SU-DHL-6 (cell line): ENCODE measurements at regions not wholly inside any gene's neighbourhood (a gene's known extent, or its start where the extent isn't known, plus 50 kb on each side); places are given as distances from the start of the nearest gene placed in this dataset.

Experiments used
- H2AFZ ChIP-seq: fragments of 200-600 bp; sonication (generic); 2 replicates; pipeline ENCODE4 v1.6.1; 2014; ENCODE audit warnings: low read depth, mild to moderate bottlenecking, moderate library complexity, mixed read lengths, antibody characterized with exemption, low read length; ENCODE audit not compliant: severe bottlenecking
- H3F3A ChIP-seq: fragments of 200-600 bp; shearing (Covaris generic); 2 replicates; pipeline ENCODE4 v1.6.0; 2016; ENCODE audit warnings: antibody characterized with exemption, mild to moderate bottlenecking; ENCODE audit not compliant: insufficient read depth
- H3K27ac ChIP-seq: fragments of 200-600 bp; sonication (generic); 2 replicates; pipeline ENCODE4 v1.5.1; 2016; ENCODE audit warnings: low read depth, mild to moderate bottlenecking, low read length, moderate library complexity, mixed read lengths
- H3K27me3 ChIP-seq: fragments of 200-600 bp; sonication (generic), shearing (Covaris generic); 2 replicates; pipeline ENCODE4 v1.6.0; 2014; ENCODE audit warnings: mild to moderate bottlenecking, low read length
- H3K36me3 ChIP-seq: fragments of 200-600 bp; sonication (generic); 2 replicates; pipeline ENCODE4 v1.6.1; 2014; ENCODE audit warnings: mild to moderate bottlenecking, low read length, mixed read lengths
- H3K4me2 ChIP-seq: fragments of 300-600, 200-600 bp; shearing (Covaris generic), sonication (generic); 2 replicates; pipeline ENCODE4 v1.6.0; 2014; ENCODE audit warnings: low read length, low read depth, mild to moderate bottlenecking; ENCODE audit not compliant: poor library complexity, severe bottlenecking
- H3K4me3 ChIP-seq: fragments of 200-600 bp; sonication (generic); 2 replicates; pipeline ENCODE4 v1.5.1; 2014; ENCODE audit warnings: antibody characterized with exemption, low read length, mild to moderate bottlenecking, mixed read lengths; ENCODE audit not compliant: insufficient read depth, poor library complexity, severe bottlenecking
- H3K79me2 ChIP-seq: fragments of 200-600 bp; sonication (generic); 2 replicates; pipeline ENCODE4 v1.6.1; 2014; ENCODE audit warnings: mild to moderate bottlenecking, low read length, moderate library complexity; ENCODE audit not compliant: insufficient read depth
- H3K9ac ChIP-seq: fragments of 200-600 bp; sonication (generic); 2 replicates; pipeline ENCODE4 v1.7.0; 2014; ENCODE audit warnings: mild to moderate bottlenecking, low read length
- H3K9me2 ChIP-seq: fragments of 200-600 bp; sonication (generic); replicated peaks from 2 replicates; pipeline ENCODE4 v1.6.1; 2014; ENCODE audit warnings: low read length; ENCODE audit not compliant: insufficient read depth
- H3K9me3 ChIP-seq: fragments of 200-600 bp; sonication (generic); 2 replicates; pipeline ENCODE4 v1.6.1; 2014; ENCODE audit warnings: low read length, mixed read lengths; ENCODE audit not compliant: insufficient read depth
- H4K20me1 ChIP-seq: fragments of 200-600 bp; sonication (generic); 2 replicates; pipeline ENCODE4 v1.6.1; 2014; ENCODE audit warnings: low read depth, mild to moderate bottlenecking, antibody characterized with exemption, low read length, moderate library complexity, mixed read lengths
- EZH2phosphoT487 ChIP-seq: fragments of 200-600 bp; sonication (generic), shearing (Covaris generic); conservative IDR thresholded peaks from 2 replicates; pipeline ENCODE4 v1.6.1; 2018; ENCODE audit warnings: mild to moderate bottlenecking, antibody characterized with exemption, low read length, moderate library complexity, mixed read lengths
- TF ChIP-seq, protein P1 (sequence below): fragments of 200-600 bp; sonication (generic); IDR thresholded peaks from one replicate; pipeline ENCODE4 v1.5.1; 2017; ENCODE audit warnings: antibody characterized with exemption, mild to moderate bottlenecking, low read length, moderate library complexity; ENCODE audit not compliant: insufficient read depth, poor library complexity, severe bottlenecking

DNA sequence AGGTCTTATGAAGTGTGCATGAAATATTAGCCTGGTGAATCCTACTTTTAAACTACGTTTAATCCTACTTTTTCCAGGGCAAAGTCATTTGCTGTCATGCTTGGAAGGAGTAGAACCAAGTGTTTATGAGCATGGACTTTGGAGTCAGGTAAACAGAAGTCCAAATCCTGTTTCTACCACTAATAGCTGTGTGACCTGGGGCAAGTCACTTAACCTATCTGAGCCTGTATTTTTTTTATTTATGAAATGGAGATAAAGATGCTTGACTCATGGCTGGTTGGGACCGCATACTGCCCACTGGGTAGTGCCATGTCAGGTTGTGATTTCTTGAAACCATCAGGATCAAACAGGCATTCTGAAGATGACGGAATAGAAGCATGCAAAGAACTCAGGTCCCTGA is 249.6 kb downstream of the BAMBI start:
- H3K9me2 ChIP-seq = no peaks in the 10 kb centered on the region
- H3F3A ChIP-seq = no peaks in the 10 kb centered on the region
- no peak overlapping the region for H3K9ac ChIP-seq
- no peak overlapping the region for H2AFZ ChIP-seq
- H3K9me3 ChIP-seq = no peaks in the 10 kb centered on the region
- H4K20me1 ChIP-seq = no peaks in the 10 kb centered on the region
- H3K36me3 ChIP-seq = no peaks in the 10 kb centered on the region
- H3K27me3 ChIP-seq = no peaks in the 10 kb centered on the region
- H3K4me3 ChIP-seq = no peak overlapping the region
- no peak overlapping the region for H3K27ac ChIP-seq
- no peak overlapping the region for H3K4me2 ChIP-seq
- TF ChIP-seq, protein P1, sequence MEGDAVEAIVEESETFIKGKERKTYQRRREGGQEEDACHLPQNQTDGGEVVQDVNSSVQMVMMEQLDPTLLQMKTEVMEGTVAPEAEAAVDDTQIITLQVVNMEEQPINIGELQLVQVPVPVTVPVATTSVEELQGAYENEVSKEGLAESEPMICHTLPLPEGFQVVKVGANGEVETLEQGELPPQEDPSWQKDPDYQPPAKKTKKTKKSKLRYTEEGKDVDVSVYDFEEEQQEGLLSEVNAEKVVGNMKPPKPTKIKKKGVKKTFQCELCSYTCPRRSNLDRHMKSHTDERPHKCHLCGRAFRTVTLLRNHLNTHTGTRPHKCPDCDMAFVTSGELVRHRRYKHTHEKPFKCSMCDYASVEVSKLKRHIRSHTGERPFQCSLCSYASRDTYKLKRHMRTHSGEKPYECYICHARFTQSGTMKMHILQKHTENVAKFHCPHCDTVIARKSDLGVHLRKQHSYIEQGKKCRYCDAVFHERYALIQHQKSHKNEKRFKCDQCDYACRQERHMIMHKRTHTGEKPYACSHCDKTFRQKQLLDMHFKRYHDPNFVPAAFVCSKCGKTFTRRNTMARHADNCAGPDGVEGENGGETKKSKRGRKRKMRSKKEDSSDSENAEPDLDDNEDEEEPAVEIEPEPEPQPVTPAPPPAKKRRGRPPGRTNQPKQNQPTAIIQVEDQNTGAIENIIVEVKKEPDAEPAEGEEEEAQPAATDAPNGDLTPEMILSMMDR = no peak
- TF ChIP-seq EZH2phosphoT487 = no peak
- no peaks in the 10 kb centered on the region for H3K79me2 ChIP-seq

DNA sequence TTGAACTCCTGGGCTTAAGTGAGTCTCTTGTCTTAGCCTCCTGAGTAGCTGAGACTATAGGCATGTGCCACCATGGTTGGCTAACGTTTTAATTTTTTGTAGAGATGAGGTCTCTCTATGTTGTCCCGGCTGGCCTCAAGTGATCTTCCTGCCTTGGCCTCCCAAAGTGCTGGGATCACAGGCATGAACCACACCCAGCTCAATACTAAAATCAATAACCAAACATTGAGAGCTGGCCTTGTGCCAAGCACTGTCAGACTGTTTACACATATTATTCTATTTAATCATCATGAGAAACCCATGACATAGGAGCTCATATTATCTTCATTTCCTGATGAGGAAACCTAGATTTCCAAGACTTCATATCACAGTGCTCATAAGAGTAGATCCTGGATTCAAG is 251.2 kb downstream of the BAMBI start:
- Histone ChIP-seq H3F3A (no peaks in the 10 kb centered on the region), H3K9me3 (no peaks in the 10 kb centered on the region), H3K4me3 (no peak overlapping the region), H3K79me2 (no peaks in the 10 kb centered on the region), H2AFZ (no peak overlapping the region), H3K9me2 (no peaks in the 10 kb centered on the region), H3K9ac (no peak overlapping the region), H3K27me3 (no peaks in the 10 kb centered on the region), H4K20me1 (no peaks in the 10 kb centered on the region), H3K36me3 (no peaks in the 10 kb centered on the region), H3K27ac (no peak overlapping the region), H3K4me2 (no peak overlapping the region)
- TF ChIP-seq, protein P1 = no peak
- no peak for TF ChIP-seq EZH2phosphoT487

DNA sequence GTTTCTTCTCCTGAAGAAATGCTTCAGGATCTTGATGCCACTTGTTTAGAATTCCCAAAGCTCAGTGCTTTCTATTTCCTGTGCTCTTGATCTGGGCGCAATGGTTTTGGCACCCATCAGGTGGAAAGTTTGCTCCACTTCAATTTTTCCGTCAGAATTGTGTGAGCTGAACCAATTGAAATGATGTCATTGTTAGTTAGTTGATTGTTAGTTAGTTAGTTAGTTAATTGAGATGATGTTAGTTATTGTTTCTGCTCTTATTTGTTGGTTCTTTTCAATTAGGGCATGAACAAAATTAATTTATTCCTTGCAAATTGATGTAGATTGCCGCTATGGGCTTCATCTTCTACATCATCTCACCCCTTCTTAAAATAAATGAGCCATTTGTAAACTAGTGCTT is 252.6 kb downstream of the BAMBI start:
- no peaks in the 10 kb centered on the region for H3K27me3 ChIP-seq
- H3K9me3 ChIP-seq = no peaks in the 10 kb centered on the region
- no peak overlapping the region for H3K4me3 ChIP-seq
- H3K79me2 ChIP-seq = no peaks in the 10 kb centered on the region
- H3K9me2 ChIP-seq = no peaks in the 10 kb centered on the region
- no peak overlapping the region for H3K4me2 ChIP-seq
- H3K9ac ChIP-seq = no peak overlapping the region
- no peaks in the 10 kb centered on the region for H3F3A ChIP-seq
- no peak overlapping the region for H3K27ac ChIP-seq
- H2AFZ ChIP-seq = no peak overlapping the region
- H3K36me3 ChIP-seq = no peaks in the 10 kb centered on the region
- no peaks in the 10 kb centered on the region for H4K20me1 ChIP-seq
- TF ChIP-seq, protein P1 = no peak
- no peak for TF ChIP-seq EZH2phosphoT487
